GM12878 (cell line): ENCODE measurements at regions not wholly inside any gene's neighbourhood (a gene's known extent, or its start where the extent isn't known, plus 50 kb on each side); places are given as distances from the start of the nearest gene placed in this dataset.

Source experiments
- ATAC-seq: fragments of 200-7000 bp; cut with Tn5 transposase; 3 replicates; pipeline ENCODE4 v1.9.1; 2020; ENCODE audit warnings: mild to moderate bottlenecking, moderate library complexity
- BruUV-seq: library from RNA; stranded (reverse); fragments of 400-500 nt; replicated peaks from 2 replicates; lab custom pipeline; 2021; lab: Mats Ljungman, UMichigan
- CTCF ChIA-PET: fragments of 300-600 bp; sonication (Branson Sonifier 250); formaldehyde crosslinking; extraction: SDS; loops from one replicate; lab custom pipeline; 2021; ENCODE audit warnings: inconsistent platforms; lab: Yijun Ruan, JAX
- POLR2A ChIA-PET: fragments of 350-600 bp; formaldehyde crosslinking; extraction: SDS; loops from one replicate; lab custom pipeline; 2021; ENCODE audit warnings: inconsistent platforms; lab: Charles Lee
- RAD21 ChIA-PET: fragments of 300-600 bp; sonication (Branson Sonifier 250); formaldehyde crosslinking; loops from one replicate; lab custom pipeline; 2023; ENCODE audit warnings: antibody characterized with exemption; ENCODE audit not compliant: unreplicated experiment; lab: Charles Lee
- SMC1A ChIA-PET: fragments of 300-600 bp; sonication (Branson Sonifier 250); formaldehyde crosslinking; loops from one replicate; lab custom pipeline; 2023; ENCODE audit not compliant: unreplicated experiment, uncharacterized antibody; lab: Charles Lee
- DNase-seq: peaks from one replicate; pipeline ENCODE4 v3.0.0-alpha.2; 2011; ENCODE audit warnings: low read depth, low spot score
- FAIRE-seq: peaks from 3 replicates; lab custom pipeline; 2011; peaks lifted over from hg19 to GRCh38; lab: Jason Lieb, UNC
- H2AFZ ChIP-seq: 2 replicates; pipeline ENCODE4 v1.6.0; 2011; ENCODE audit warnings: low read depth, low read length, control low read depth; ENCODE audit not compliant: control insufficient read depth
- H3K27ac ChIP-seq: 2 replicates; pipeline ENCODE4 v1.5.1; 2011; ENCODE audit warnings: control low read depth; ENCODE audit not compliant: control insufficient read depth, insufficient read depth
- H3K27me3 ChIP-seq, 2 experiments: replicated peaks in 1 of 2; 2 replicates each; pipeline versions ENCODE4 v1.6.0 to v1.6.1; 2011; ENCODE audit warnings: low read length in 1 of 2; ENCODE audit not compliant: control insufficient read depth in 2 of 2, insufficient read depth in 2 of 2
- H3K36me3 ChIP-seq, 2 experiments: 2 replicates each; pipeline ENCODE4 v1.5.1; 2011; ENCODE audit warnings: low read length in 1 of 2; ENCODE audit not compliant: control insufficient read depth in 2 of 2, insufficient read depth in 2 of 2
- H3K4me1 ChIP-seq: 2 replicates; pipeline ENCODE4 v1.6.1; 2011; ENCODE audit warnings: mild to moderate bottlenecking, low read length, moderate library complexity, mixed read lengths; ENCODE audit not compliant: control insufficient read depth, insufficient read depth
- H3K4me2 ChIP-seq: 2 replicates; pipeline ENCODE4 v1.6.0; 2011; ENCODE audit warnings: control low read depth; ENCODE audit not compliant: control insufficient read depth, insufficient read depth
- H3K4me3 ChIP-seq: fragments of 200-600 bp; sonication (generic); 2 replicates; pipeline ENCODE4 v1.5.1; 2016
- H3K79me2 ChIP-seq: 2 replicates; pipeline ENCODE4 v1.6.0; 2011; ENCODE audit warnings: low read length; ENCODE audit not compliant: control insufficient read depth, insufficient read depth
- H3K9ac ChIP-seq: 2 replicates; pipeline ENCODE4 v1.8.0; 2011; ENCODE audit warnings: low read length, control low read depth, mixed read lengths; ENCODE audit not compliant: control insufficient read depth, insufficient read depth
- H3K9me3 ChIP-seq: replicated peaks from 3 replicates; pipeline ENCODE4 v1.5.1; 2011; ENCODE audit warnings: mild to moderate bottlenecking, low read length; ENCODE audit not compliant: control insufficient read depth, insufficient read depth
- H4K20me1 ChIP-seq: 2 replicates; pipeline ENCODE4 v1.6.0; 2011; ENCODE audit not compliant: control insufficient read depth, insufficient read depth
- ATF7 ChIP-seq: fragments of 450-650 bp; IDR thresholded peaks from 2 replicates; pipeline ENCODE4 v1.6.1; 2016; ENCODE audit warnings: low read depth, mild to moderate bottlenecking
- BCL11A ChIP-seq: IDR thresholded peaks from 2 replicates; pipeline ENCODE4 v1.6.1; 2011; ENCODE audit warnings: low read depth, low read length
- EGR1 ChIP-seq, 2 experiments: IDR thresholded peaks; 1 replicate in 1 of 2; 2 replicates in 1 of 2; pipeline ENCODE4 v1.6.1; 2011 to 2012; ENCODE audit warnings: low read depth in 2 of 2, low read length in 2 of 2, borderline replicate concordance in 1 of 2, mild to moderate bottlenecking in 1 of 2, moderate library complexity in 1 of 2
- IKZF2 ChIP-seq, 2 experiments: fragments of 450-650 bp; IDR thresholded peaks; 2 replicates each; pipeline ENCODE4 v1.6.1; 2017; ENCODE audit warnings: mild to moderate bottlenecking in 2 of 2, moderate library complexity in 2 of 2
- MEF2B ChIP-seq: fragments of 450-650 bp; IDR thresholded peaks from 2 replicates; pipeline ENCODE4 v1.6.1; 2018; ENCODE audit warnings: mild to moderate bottlenecking, moderate library complexity; ENCODE audit not compliant: partially characterized antibody, poor library complexity, severe bottlenecking
- MTA2 ChIP-seq: fragments of 450-650 bp; IDR thresholded peaks from 2 replicates; pipeline ENCODE4 v1.6.1; 2016; ENCODE audit warnings: low read depth, mild to moderate bottlenecking, moderate library complexity
- MXI1 ChIP-seq: fragments of 150-350 bp; IDR thresholded peaks from 2 replicates; pipeline ENCODE4 v1.6.1; 2011; ENCODE audit warnings: low read depth, mild to moderate bottlenecking, inconsistent platforms, low read length, improper control_type of control experiment
- NFIC ChIP-seq: IDR thresholded peaks from 2 replicates; pipeline ENCODE4 v1.6.1; 2012; ENCODE audit warnings: low read depth, mild to moderate bottlenecking, inconsistent platforms, low read length, moderate library complexity
- NR2C2 ChIP-seq: IDR thresholded peaks from 2 replicates; pipeline ENCODE4 v1.6.1; 2011; ENCODE audit warnings: borderline replicate concordance, low read depth; ENCODE audit not compliant: control insufficient read depth, insufficient read length
- RELB ChIP-seq: fragments of 450-650 bp; IDR thresholded peaks from 2 replicates; pipeline ENCODE4 v1.6.1; 2017; ENCODE audit warnings: low read depth, mild to moderate bottlenecking, moderate library complexity
- SUZ12 ChIP-seq: fragments of 200-600 bp; sonication (generic); IDR thresholded peaks from one replicate; pipeline ENCODE4 v1.6.1; 2018; ENCODE audit warnings: antibody characterized with exemption, mild to moderate bottlenecking; ENCODE audit not compliant: unreplicated experiment
- TCF3 ChIP-seq: IDR thresholded peaks from 2 replicates; pipeline ENCODE4 v1.6.1; 2012; ENCODE audit warnings: low read depth, mild to moderate bottlenecking, low read length, borderline replicate concordance; ENCODE audit not compliant: insufficient read depth
- TCF7 ChIP-seq: IDR thresholded peaks from 2 replicates; pipeline ENCODE4 v1.6.1; 2014; ENCODE audit warnings: antibody characterized with exemption, borderline replicate concordance
- USF1 ChIP-seq: IDR thresholded peaks from 2 replicates; pipeline ENCODE4 v1.6.1; 2011; ENCODE audit warnings: borderline replicate concordance, low read depth, mild to moderate bottlenecking, moderate library complexity, mixed read lengths, low read length; ENCODE audit not compliant: insufficient read depth; ENCODE audit errors: extremely low read length
- USF2 ChIP-seq: IDR thresholded peaks from 2 replicates; pipeline ENCODE4 v1.6.1; 2011; ENCODE audit warnings: low read depth, low read length, improper control_type of control experiment, borderline replicate concordance
- ZBTB33 ChIP-seq: fragments of 450-650 bp; IDR thresholded peaks from 2 replicates; pipeline ENCODE4 v1.6.1; 2017; ENCODE audit warnings: mild to moderate bottlenecking
- WGBS: methylation state at CpG from one replicate; pipeline ENCODE4 v1.1.6; 2016; ENCODE audit warnings: low lambda C conversion rate; ENCODE audit not compliant: insufficient replicate concordance, insufficient coverage; ENCODE audit errors: missing lambda C conversion rate; 5-methylcytosine and 5-hydroxymethylcytosine counted together
- in situ Hi-C: fragments of 300-500 bp; cut with MboI; formaldehyde crosslinking; loops from 9 replicates; pipeline ENCODE4 v1.14.3; 2018; ENCODE audit warnings: mixed read lengths
- intact Hi-C: fragments of 100-400 bp; cut with micrococcal nuclease; formaldehyde crosslinking; loops from one replicate; pipeline ENCODE4 v1.14.2; 2022; ENCODE audit not compliant: unreplicated experiment

- H3K79me2 ChIP-seq = peaks cover 84% of the 10 kb centered on the region
- no peak overlapping the region for H2AFZ ChIP-seq
- ChIA-PET POLR2A (interaction anchor here (0.6 to 3.5 kb wide), 8 partner anchors 9 to 41 kb away, joined by 3 to 50 read pairs (median 5); no protein-coding TSS in a partner anchor), RAD21 (interaction anchor here (0.7 to 3.7 kb wide), 11 partner anchors 9 to 75 kb away, joined by 3 to 25 read pairs (median 7); no protein-coding TSS in a partner anchor), SMC1A (interaction anchor here (0.8 to 4.4 kb wide), 19 partner anchors 8 to 73 kb away, joined by 3 to 56 read pairs (median 6); partner anchors contain the start of genes TRAK1 and ULK4), CTCF (interaction anchor here (0.7 to 2.7 kb wide), 9 partner anchors 11 to 166 kb away, joined by 3 to 18 read pairs (median 4); partner anchors contain the start of gene ULK4)
- no TSS peak for BruUV-seq
- DNase-seq = no peak
- H3K36me3 ChIP-seq = peaks cover 0 to 2% of the 10 kb centered on the region in 2 experiments; a peak in 1 of 4 replicates
- 3% methylated on average over 6 of the region's 7 CpGs for WGBS
- ATAC-seq = peak; percentile 70
- intact Hi-C loops (no loop called here), in situ Hi-C loops (no loop called here)
- no peak for FAIRE-seq
- peak overlapping the region; percentile 67 for H3K27ac ChIP-seq
- peak overlapping the region; percentile 38 for H3K9ac ChIP-seq
- no peaks in the 10 kb centered on the region for H3K27me3 ChIP-seq
- peak overlapping the region; percentile 61 for H3K4me3 ChIP-seq
- peaks cover 20% of the 10 kb centered on the region for H3K4me1 ChIP-seq
- peak overlapping the region; percentile 82 for H3K4me2 ChIP-seq
- 0 out of 2 replicates have a peak, but pooled peaks cover 3% of the 10 kb centered on the region for H4K20me1 ChIP-seq
- H3K9me3 ChIP-seq = no peaks in the 10 kb centered on the region
- TF ChIP-seq NFIC (peak; percentile 17; the same call in 1 of the 2 replicates), RELB (peak; percentile 27; the same call in 1 of the 2 replicates), BCL11A (no peak), ATF7 (peak; percentile 88), IKZF2 (IDR thresholded peaks at IDR 0.05) (peak; percentile 38 to 47; a peak in 3 of 4 replicates), EGR1 (IDR thresholded peaks at IDR 0.05; ENCODE audit: borderline replicate concordance in 1 of 2, low read depth in 2 of 2, low read length in 2 of 2) (peak in 1 of 2 experiments; percentile 69; a peak in 2 of 3 replicates), MEF2B (no peak), TCF3 (0 out of 2 replicates have a peak, but pooled peaks have one; percentile 15), MTA2 (0 out of 2 replicates have a peak, but pooled peaks have one; percentile 16), USF2 (peak; percentile 58), ZBTB33 (no peak), NR2C2 (no peak), SUZ12 (no peak), MXI1 (no peak), TCF7 (no peak), USF1 (peak; percentile 73)
Measured at GRCh38 chr3:42025370-42026138, 63.7 kb upstream of the ULK4 start.
